Choroid plexus epithelial cell (primary cell): ENCODE measurements at regions not wholly inside any gene's neighbourhood (a gene's known extent, or its start where the extent isn't known, plus 50 kb on each side); places are given as distances from the start of the nearest gene placed in this dataset.
"Not testable (repeated sequence)": the region's sequence is repeated elsewhere in the genome, so short reads cannot be mapped to it uniquely, and the experiment has no call there.

Source experiments
- DNase-seq: peaks from one replicate; pipeline ENCODE4 v3.0.0-alpha.2; 2010; ENCODE audit warnings: low read depth
- H3K4me3 ChIP-seq: 2 replicates; pipeline ENCODE4 v1.5.1; 2011; ENCODE audit warnings: low read depth, mild to moderate bottlenecking, control low read depth, low read length, moderate library complexity
- TF ChIP-seq, protein P1 (sequence below): conservative IDR thresholded peaks from 2 replicates; pipeline ENCODE4 v1.5.1; 2011; ENCODE audit warnings: low read depth, mild to moderate bottlenecking, control low read depth, inconsistent platforms, low read length, moderate library complexity

DNA sequence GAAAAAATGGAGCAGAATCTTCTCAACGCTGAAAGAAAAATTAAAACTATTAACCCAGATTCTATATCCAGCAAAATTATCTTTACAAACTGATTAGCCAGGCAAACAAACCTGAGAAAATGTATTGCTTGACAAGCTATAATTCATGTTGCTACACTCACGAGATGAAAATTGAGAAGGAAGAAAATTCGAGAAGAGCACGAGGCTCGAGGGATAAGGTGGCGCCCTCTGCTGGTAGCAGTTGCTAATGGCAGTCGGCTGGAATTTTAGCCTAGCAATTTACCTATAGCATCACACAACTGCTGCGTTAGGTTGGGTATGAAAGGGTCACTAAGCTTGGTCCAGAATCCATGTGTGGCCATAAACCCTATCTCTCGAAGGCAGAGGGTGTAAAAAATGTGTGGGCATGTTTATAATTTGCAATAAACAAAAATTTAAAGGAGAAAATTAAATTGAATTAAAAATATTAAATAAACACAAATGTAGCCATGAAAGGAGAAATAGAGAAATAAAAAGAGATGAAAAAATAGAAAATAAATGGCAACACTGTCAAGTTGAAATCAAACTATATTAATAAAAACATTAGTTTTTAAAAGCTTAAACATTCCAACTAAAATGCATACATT, 126.6 kb downstream of the PPP4R3C start:
- DNase-seq = peak; percentile 25
- H3K4me3 ChIP-seq = no peak overlapping the region
- TF ChIP-seq, protein P1, sequence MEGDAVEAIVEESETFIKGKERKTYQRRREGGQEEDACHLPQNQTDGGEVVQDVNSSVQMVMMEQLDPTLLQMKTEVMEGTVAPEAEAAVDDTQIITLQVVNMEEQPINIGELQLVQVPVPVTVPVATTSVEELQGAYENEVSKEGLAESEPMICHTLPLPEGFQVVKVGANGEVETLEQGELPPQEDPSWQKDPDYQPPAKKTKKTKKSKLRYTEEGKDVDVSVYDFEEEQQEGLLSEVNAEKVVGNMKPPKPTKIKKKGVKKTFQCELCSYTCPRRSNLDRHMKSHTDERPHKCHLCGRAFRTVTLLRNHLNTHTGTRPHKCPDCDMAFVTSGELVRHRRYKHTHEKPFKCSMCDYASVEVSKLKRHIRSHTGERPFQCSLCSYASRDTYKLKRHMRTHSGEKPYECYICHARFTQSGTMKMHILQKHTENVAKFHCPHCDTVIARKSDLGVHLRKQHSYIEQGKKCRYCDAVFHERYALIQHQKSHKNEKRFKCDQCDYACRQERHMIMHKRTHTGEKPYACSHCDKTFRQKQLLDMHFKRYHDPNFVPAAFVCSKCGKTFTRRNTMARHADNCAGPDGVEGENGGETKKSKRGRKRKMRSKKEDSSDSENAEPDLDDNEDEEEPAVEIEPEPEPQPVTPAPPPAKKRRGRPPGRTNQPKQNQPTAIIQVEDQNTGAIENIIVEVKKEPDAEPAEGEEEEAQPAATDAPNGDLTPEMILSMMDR = peak; percentile 78

DNA sequence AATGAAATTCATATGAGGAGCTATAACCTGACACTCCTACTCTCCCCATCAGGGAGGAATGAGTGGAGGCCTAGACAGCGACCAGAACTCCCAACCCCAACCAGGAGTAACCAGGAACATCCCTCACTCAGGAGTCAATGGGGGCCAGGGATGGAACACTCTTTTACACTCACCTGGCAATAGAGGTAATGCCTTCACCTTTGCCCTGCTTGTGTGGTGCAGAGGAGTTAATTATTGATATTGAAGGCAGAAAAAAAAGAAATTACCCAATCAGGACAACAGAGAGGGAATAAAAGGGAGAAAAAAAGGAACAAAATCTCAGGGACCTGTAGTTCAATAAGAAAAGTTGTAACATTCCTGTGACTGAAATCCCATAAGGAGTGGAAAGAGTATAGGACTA, 141.5 kb downstream of the PPP4R3C start:
- no peak for DNase-seq
- TF ChIP-seq, protein P1 = no peak
- H3K4me3 ChIP-seq = no peak overlapping the region

DNA sequence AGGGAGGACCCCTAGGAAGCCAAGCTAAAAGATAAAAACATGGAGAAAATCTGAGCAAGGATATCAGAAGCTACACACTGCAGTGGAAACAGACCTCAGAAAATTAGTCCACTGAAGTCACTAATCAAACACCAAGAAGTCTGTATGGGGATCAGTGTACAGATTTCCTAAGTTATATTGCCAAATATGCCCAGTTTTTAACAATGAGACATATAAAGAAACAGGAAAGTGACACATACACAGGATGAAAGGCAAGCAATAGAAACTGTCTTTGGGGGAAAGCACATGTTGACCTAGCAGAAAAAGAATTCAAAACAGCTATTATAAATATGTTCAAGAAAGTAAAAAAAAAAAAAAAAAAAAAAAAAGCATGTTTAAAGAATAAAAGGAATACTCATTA, 153.7 kb downstream of the PPP4R3C start:
- TF ChIP-seq, protein P1 = no peak
- no peak for DNase-seq
- H3K4me3 ChIP-seq = no peak overlapping the region

DNA sequence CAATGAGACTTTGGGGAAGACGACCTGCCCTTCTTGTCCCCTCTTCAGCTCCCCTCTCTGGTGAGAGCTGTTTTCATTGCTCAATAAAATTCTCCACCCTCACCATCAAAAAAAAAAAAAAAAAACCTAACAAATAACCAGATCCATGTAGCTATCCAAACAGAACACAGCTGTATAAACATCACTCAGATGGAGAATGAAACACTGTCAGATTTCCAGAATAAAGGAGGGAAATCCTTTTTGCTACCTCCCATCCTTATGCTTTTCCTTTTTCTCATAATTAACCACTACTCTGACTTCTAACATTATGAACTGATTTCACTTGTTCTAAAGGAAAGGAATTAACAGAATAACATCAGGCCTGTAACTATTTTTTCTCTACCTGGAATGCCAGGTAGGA, 155.6 kb downstream of the PPP4R3C start:
- DNase-seq = no peak
- no peak overlapping the region for H3K4me3 ChIP-seq
- TF ChIP-seq, protein P1 = no peak

DNA sequence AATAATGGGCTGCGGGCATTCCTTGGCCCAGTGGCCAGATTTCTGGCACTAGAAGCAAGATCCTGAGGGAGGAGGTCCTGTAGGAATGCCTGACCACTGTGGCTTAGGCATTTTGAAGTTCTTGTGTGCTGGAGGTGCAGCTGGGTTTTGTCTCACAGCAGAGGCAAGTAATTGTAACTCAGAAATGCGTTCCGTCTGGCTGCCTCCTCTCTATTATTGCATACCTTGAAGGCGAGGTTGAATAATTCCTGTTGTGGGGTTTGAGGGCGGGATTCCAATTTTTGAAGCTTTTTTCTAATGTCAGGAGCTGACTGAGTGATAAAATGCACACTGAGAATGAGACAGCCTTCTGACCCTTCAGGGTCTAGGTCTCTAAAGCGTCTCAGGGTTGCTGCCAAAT, 170.6 kb downstream of the PPP4R3C start:
- DNase-seq, H3K4me3 ChIP-seq: not testable (repeated sequence)

DNA sequence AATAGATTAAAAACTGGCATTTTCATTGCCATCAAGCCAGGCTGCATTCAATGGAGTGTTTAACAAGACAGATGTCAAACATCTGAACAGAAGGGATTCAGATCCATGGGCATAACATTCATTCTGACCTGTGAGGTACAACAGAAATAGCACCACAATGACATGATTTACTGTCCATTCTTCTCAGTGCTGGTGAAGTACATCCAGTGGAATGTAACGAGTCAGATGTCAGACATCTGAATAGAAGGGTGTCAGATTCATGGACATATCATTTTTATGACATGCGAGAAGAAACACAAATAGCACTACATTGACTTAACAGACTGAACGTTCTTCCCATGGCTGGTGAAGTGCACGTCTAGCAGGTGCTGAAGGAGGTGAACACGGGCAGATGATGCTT, 186.4 kb downstream of the PPP4R3C start:
- no peak overlapping the region for H3K4me3 ChIP-seq
- no peak for DNase-seq
- TF ChIP-seq, protein P1 = no peak

DNA sequence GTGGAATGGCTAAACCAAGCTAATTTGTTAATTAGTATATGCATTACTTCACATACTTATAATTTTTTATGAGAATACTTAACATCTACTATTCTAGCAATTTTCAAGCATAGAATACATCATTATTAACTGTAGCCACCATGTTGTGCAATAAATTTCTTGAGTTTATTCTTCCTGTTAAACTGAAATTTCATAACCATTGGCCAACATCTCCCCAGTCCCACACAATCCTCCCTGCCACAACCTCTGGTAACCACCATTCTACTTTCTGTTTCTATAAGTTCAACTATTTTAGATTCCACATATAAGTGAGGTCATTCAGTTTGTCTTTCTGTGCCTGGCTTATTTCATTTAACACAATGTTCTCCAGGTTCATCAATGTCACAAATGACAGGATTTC, 208.5 kb downstream of the PPP4R3C start:
- TF ChIP-seq, protein P1 = no peak
- H3K4me3 ChIP-seq = no peak overlapping the region
- DNase-seq = no peak
